GM21390 (cell line): ENCODE measurements at regions not wholly inside any gene's neighbourhood (a gene's known extent, or its start where the extent isn't known, plus 50 kb on each side); places are given as distances from the start of the nearest gene placed in this dataset.

Experiments used
- ATAC-seq: cut with Tn5 transposase; IDR thresholded peaks from one replicate; pipeline ENCODE4 v1.9.1; 2021; ENCODE audit not compliant: unreplicated experiment

DNA sequence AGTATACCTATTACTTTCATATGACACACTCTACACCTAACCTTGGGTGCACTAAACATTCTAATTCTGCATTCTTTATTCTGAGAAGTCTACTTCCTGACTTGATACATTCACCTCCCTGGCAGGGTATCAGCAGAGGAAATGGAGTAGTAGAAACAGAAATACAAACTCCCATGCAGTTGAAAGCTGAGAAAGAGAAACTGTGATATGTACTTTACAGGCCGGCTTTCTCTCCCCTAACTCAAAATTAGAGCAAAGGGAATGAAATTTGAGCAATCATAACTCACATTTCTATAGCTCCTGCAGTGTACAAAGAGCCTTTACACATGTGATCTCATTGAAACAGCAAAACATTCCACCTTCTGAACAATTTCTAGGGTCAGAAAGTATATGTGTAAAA lies 135.5 kb upstream of the COL8A1 start:
- ATAC-seq, result no peak

DNA sequence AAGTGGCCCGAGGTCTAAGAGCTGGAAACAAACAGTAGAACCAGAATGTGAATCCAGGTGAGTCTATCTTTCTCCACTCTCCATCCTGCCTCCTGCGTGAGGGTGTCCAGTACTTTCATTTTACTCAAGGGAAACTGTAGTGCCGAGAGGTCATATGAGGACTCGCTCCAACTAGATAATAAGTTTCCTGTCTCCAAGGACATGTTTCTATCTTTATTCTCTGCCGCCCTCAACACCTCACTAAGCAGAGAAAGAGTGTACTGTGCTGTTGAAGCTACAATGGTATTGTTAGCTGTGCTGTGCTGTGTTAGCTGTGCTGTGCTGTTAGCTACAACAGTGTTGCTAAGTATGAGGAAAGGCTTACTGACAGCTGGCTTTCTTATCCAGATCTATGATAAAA lies 137.9 kb upstream of the COL8A1 start:
- ATAC-seq, result no peak

DNA sequence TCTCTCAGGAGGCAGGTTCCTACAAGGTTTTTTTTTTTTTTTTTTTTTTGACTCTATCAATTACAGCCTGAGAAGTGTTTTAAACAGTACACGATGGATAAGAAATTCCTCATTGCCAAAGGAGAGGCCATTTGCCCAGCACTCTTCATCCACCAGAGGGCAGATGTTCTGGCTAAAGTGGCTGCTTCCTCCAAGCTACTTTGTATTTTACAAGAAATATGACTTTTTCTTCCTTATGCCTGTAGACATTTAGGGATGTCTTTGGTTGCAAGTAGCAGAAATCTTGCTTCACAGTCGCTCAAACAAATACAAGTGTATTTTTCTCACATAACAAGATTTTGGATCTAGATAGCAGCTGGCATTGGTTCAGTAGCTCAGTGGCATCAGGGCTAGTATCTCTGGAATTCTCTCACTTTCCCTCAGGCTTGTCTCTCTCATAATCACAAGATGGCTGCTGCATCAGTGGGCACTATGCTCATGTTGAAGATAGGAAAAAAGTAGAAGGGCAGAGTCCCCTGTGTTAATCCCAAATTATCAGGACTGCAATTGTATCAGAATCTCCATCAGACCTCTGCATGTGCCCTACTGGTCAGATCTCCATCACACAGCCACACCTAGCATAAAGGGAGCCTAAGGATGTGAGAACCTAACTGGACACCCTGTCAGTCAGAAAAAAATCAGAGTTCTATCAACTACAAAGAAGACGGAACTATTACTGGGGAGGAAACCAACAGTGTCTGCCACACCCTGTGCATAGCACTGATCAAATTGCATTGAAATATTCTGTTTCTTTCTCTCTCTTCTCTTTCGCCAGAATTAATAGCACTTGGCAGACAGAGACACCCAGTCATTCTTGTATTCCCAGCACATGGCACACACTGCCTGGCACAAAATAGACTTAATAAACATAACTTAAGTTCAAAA lies 138.9 kb upstream of the COL8A1 start:
- no peak for ATAC-seq

DNA sequence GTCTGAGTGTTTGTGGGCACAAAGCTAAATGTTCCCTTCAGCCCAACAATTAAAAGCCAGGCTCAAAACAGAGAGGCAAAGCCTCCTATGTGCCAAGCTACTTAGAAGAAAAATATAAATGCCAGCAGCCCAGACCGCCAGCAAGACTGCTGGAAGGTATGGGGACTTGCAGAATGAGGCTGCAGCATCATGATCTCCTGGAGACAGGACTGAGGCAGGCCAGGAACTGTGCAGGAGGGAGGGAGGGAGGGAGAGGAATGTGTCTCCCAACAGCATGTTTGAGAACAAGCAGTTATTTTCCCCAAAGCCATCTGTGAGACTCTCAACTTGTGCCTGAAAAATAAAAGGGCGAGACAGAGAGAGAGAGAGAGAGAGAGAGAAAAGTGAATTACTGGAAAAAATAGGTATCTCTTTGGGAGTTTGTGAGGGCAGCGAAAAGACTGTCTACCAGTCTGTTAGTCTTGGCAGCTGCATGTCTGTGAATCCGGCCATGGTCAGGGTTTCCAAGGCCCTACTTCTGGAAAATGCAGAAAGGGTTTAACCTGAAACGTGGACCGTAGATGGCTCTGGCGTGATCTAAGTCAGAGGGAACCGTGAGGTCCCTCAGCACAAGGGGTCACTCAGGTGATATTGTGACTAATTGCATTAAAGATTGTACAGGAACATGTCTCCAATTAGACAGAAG lies 139.7 kb upstream of the COL8A1 start:
- no peak for ATAC-seq

DNA sequence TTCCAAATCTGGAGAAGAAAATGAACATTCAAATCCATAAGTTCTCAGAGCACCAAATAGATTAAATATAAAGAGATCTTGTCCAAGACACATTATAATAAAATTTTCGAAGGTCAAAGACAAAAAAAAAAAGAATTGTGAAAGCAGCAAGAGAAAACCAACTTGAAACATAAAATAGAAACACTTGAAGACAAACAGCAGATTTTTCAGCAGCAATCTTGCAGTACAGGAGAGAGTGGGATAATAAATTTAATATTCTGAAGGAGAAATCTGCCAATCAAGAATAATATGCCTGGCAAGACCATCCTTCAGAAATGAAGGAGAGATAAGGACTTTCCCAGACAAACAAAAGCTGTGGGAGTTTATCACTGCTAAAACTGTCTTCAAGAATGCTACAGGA lies 150.5 kb upstream of the COL8A1 start:
- ATAC-seq, result no peak

DNA sequence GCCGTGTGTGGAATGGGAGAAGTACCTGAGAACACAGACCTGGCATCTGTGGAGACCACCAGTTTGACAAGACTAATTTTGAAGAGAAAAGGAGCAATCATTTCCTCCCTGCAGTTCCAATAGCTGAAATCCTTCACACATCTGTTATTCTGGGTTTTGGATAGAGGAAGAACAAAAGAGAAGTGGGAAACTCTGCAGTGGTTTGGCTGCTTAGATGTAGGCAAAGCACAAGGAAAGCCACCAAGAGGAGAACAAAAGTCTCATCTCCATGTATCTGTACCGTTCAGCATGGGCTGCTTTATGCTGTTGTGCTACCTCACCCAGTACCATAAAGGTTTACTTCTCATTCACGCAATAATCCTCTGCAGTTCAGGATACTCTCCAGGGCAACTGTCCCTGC lies 153.1 kb upstream of the COL8A1 start:
- ATAC-seq, result no peak

DNA sequence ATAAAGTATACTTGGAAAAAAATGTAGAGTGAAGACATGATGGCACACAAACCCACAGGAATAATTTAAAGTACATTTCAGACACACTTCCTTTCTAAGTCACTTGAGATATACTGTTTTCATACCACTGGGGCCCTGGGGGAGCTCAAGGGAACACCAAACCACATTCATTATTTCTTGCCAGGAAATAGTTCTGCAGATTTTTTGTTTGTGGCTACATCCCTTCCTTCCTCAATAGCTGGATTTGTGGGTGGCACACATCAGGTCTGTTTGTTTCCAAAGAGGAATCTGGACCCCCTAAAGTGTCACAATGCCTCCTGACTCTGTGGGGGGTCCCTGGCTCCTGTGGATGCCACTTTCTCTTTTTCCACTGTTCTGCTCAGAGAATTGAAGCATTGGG lies 153.5 kb upstream of the COL8A1 start:
- no peak for ATAC-seq

DNA sequence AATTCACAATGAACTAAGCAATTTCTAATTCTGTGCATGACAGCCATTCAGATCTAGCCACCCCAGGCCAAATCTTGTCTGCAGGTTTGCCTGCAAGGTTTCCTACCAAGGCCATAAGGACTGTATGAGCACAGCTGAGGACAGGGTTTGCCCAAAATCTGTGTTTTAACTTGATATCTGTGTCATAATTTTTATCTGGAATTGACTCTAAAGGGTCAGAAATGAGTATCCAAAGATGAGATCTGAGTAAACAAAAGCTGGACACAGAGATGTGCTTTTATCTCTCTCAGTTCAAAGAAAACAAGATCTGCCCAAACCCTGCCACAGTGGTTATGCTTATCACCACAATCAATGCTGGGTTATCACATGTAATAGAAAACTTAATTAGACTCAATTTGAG lies 154.6 kb upstream of the COL8A1 start:
- ATAC-seq, result no peak

DNA sequence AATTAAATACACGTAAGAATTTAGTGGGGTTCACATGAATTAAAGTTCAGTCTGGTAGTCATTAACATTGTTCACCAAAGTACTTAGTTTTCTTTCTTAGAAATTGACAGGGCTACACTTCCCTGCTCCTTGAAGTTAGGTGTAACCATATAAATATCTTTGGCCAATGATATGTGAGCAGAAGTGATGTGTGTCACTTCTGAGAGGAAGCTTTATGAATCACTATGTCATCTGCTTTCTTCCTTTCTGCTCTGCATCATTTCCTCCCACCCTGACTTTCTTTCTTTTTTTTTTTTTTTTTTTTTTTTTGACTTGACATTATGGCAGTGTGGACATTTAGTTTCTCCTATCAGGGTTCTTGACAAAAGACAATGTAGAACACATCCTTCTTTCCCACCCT lies 156.2 kb upstream of the COL8A1 start:
- ATAC-seq, result no peak

DNA sequence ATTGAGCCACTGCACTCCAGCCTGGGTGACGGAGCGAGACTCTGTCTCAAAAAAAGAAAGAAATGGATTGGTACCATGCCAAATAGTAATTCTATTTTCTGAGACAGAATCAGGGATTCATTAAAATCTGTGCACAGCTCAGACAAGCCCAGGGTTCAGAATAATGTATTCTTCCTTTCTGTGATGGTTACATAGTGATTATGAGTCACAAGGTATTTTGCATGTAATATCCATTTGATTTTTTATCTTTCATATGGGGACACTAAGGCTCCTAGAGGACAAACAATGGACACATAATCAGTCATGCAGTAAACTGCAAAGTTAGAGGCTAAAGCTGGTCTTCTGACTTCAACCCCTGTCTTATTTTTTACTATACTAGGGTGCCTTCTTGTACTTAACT lies 156.8 kb upstream of the COL8A1 start:
- no peak for ATAC-seq

DNA sequence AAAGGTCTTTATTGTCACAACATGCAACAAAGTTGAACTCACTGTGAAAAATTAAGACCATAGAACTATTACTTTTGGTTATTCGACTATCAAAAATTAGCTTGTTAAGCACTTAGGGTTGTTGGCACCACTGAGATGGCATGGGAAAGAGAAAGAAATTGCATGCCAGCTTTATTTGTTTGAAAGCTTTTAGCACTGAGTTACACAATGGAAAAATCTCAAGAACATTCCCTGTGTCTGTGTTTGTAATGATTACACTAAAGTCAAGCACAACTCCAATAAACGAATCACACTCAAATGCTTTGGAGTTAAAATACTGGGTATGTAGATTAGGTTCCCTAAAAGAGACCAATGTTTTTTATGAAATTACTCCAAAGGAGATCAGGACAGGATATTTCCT lies 158.6 kb upstream of the COL8A1 start:
- ATAC-seq, result no peak

DNA sequence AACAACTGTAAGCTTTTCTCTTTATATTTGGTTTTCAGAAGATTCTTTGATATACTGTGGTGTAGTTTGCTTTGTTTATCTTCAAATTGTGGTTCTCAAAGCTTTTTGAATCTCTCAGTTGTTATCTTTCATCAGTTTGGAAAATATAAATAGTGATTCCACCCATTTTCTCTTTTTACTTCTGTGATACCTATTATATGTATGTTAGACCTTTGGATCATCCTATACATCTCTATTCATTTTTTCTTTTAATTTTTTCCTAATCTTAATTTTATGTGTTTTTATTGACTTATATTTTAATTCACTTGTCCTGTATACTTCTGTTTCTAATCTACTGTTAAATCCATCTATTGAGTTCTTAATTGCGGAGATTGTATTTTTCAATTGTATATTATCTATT lies 160.7 kb upstream of the COL8A1 start:
- no peak for ATAC-seq

DNA sequence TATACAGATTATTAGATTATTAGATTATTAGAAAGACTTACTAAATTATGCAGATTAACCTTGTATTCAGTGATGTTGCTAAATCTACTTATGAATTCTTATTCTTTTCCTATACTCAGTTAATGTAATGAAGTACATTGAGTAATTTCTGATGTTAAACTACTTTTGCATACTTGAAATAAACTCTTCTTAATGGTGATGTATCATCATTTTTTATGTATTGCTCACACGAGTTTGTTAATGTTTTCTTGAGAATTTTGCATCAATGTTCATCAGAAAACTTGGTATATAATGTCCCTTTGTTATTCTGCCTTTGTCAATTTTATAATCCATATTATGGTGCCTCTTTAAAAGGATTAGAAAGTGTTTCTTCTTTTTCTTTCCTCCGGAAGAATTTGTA lies 163.2 kb upstream of the COL8A1 start:
- no peak for ATAC-seq

DNA sequence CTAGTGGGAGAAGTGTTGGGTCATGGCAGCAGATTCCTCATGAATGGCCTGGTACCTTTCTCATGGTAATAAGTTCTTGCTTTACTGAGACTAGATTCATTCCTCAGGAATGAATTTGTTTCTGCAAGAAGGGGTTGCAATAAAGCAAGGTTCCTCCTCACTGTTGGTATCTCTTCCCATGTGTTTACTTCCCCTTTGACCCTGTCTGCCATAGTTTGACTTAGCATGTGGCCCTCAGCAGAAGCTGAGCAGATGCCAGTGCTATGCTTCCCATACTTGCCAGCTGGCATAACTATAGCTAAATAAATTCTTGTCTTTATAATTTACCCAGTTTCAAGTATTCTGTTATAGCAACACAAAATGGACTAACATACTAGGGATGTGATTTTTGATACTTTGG lies 163.6 kb upstream of the COL8A1 start:
- ATAC-seq, result no peak

DNA sequence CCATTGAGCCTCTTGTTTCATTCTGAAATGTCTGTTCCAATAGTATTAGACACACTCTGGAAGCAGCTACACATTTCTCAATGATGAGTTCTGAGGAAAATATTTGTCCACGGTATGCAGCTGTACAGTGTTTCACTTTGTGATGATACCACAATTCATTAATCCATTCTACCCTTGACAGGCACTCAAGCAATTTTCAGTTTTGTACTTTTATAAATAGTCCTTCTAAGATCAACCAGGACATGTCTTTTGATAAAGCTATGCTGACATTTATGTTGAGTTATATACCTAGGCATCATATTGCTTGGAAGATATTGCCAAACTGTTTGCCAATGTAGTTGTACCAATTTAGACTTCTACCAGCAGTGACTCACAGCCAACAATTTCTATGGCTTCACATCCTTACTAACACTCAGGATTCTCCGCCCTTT lies 165.1 kb upstream of the COL8A1 start:
- no peak for ATAC-seq

DNA sequence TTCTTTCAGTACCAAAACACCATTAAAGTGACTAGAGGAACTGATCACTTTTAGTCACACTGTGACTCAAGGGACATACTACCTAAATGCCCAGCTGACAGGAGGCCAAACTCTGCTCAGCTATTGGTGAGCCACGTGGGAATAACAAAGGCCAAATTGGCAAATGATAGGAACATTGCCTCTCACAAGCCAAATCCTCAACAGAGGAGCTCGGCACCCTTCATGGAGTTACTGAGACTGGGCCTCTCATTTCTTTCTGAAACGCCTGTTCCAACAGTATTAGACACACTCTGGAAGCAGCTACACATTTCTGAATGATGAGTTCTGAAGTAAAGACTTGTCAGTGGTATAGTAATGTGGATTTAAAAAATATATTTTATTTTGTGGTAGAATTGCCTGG lies 166.0 kb upstream of the COL8A1 start:
- ATAC-seq, result no peak

DNA sequence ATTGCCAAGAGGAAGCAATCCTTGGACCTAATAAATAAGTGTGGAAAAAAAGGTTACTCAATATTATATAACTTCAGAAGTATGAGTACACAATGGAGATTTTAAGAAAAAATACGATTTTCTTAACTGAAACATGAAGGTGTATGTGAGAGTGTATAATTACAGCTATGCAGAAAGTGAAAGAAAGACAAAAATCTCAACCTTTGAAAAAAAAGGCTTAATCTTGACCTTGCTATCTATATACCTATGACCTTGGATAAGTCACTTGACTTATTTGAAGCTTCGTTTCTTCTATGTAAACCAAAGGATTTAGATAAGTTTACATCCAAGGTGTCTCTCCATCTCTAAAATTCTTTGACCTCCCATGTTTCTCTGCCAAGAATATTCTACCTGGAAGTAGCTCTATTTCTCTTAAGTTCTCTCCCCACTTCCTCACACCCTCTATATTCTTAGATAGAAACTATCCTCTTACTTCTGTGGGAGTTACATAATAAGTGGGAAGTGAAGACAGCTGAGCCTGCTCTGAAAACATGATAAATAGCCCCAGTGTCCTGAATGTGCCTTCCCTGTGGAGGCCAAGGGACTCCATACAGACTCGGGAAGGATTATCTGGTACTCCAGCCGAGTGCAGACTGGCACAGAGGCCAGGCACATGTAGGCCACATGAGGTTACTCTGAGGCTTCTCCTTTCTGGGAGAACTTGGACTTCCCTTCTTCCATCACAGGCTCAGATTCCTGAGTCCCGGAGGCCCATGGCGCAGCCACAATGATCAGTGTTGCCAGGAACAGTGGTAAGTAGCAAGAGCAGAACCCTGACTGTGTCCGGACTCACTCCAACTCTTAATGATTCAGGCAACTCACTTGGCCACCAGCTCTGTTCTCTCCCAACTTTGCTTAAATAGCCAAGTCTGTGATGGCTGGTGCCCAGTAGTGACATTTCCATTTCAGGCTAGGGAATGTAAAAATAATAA lies 166.8 kb upstream of the COL8A1 start:
- no peak for ATAC-seq

DNA sequence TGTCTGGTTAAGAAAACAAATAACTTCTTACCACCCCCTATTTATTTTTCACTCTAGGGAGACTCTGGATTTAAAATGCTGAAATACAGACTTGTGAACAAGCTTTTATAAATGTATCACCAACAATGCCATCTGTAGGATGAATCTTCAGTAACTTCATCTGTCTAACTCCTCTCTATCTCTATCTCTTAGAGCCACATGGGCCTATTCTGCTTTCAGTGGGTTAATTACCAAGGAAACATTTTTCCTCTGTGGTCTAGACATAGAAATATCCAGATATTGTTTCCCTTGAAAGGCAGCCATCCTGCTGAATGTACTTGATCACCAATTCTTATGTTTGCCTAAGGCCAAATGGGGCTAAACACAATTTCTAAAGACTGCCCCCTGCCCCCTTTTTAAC lies 167.6 kb upstream of the COL8A1 start:
- no peak for ATAC-seq

DNA sequence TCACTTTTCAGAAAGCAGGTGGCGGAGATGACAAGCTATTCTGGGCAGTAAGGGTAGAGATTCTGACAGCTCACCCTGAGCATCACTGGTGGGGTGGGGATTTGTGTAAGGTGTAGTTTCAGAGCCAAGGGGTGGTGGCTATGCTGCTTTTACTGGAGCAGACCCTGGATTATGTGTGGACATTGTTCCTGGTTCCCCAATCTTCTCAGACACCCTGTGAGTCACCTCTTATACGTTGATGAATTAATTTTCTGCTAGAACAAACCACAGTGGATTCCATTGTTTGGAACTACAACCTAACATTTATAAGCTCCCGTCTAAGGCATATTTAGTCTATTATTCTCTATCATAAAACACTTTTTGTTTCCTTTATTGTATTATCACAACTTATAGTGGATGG lies 169.5 kb upstream of the COL8A1 start:
- no peak for ATAC-seq

DNA sequence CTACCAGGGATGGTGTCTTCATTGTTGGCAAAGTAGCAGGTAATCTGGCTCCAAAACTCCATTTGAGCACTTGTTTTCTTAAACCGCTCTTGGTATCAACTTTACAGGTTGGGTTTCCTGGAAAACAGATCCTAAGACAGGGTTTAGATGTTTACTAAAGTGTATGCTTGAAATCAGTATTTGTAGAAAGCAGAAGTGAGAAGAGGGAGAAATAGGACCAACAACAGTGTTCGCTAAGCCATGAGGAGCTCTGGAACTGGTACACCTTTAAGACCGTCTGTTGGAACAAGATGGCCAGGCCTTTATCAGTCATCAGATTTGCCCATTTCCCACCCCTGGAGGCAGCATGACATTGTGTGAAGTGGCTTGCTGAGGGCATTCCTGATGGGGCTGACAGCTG lies 171.0 kb upstream of the COL8A1 start:
- ATAC-seq, result no peak

DNA sequence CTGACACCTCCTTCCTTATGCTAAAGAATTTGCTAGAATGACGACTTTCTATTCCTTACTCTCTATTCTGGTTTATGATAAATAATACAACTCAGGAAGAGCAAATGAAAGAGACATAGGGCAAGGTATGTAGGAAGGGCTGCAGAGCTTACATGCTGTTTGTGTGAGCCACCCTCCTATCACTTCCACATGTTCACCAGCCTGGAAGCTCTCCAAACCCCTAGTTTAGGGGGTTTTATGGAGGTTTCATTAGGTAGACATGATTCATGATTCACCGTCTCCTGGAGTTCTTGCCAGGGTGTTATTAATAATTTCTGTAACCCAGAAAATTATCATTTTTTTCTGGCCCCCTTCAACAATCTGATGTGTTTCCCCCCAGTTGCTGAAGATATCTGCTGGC lies 172.1 kb upstream of the COL8A1 start:
- ATAC-seq, result no peak
